ENCODE measurements at regions not wholly inside any gene's neighbourhood (a gene's known extent, or its start where the extent isn't known, plus 50 kb on each side); places are given as distances from the start of the nearest gene placed in this dataset.

GRCh38 chr3:176855213-176855612 lies 342.1 kb downstream of the TBL1XR1 start:
- intact Hi-C loops (cut with DNase I), result no loop called here
- H3K4me1 ChIP-seq, result no peaks in the 10 kb centered on the region
- no peak overlapping the region for H3K27ac ChIP-seq
- H3K36me3 ChIP-seq, result no peaks in the 10 kb centered on the region
- TF ChIP-seq, protein P1, sequence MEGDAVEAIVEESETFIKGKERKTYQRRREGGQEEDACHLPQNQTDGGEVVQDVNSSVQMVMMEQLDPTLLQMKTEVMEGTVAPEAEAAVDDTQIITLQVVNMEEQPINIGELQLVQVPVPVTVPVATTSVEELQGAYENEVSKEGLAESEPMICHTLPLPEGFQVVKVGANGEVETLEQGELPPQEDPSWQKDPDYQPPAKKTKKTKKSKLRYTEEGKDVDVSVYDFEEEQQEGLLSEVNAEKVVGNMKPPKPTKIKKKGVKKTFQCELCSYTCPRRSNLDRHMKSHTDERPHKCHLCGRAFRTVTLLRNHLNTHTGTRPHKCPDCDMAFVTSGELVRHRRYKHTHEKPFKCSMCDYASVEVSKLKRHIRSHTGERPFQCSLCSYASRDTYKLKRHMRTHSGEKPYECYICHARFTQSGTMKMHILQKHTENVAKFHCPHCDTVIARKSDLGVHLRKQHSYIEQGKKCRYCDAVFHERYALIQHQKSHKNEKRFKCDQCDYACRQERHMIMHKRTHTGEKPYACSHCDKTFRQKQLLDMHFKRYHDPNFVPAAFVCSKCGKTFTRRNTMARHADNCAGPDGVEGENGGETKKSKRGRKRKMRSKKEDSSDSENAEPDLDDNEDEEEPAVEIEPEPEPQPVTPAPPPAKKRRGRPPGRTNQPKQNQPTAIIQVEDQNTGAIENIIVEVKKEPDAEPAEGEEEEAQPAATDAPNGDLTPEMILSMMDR (IDR thresholded peaks at IDR 0.05), result no peak
- 55 to 74% methylated on average over 4 of the region's 4 CpGs for WGBS, 2 donors
- H3K9me3 ChIP-seq, result no peaks in the 10 kb centered on the region
- no peaks in the 10 kb centered on the region for H3K27me3 ChIP-seq
- no peak overlapping the region for H3K4me3 ChIP-seq
- DNase-seq (no peak), ATAC-seq (no peak), FAIRE-seq (no peak)

DNA sequence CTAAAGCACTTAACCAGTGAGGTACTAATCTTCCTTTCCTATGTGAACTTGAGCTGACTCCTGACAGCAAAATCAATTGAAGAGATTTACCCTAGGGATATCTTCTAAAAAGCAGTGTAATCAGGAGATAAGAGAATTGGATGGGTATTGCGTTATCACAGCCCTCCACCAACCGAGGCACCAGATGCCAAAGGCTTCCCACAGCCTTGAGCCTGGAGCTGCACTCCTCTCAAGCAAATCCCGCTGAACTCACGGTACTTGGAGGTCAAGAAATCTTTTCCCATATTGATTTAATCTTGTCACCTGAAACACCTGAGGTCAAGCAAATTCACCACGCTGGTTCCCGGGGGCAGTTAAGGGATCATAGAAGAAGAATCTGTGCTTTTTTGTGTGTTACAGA lies 346.8 kb downstream of the TBL1XR1 start:
- FAIRE-seq (no peak), ATAC-seq (no peak), DNase-seq (no peak)
- no peak overlapping the region for H3K4me3 ChIP-seq
- WGBS, 2 donors, result 27 to 29% methylated on average over 6 of the region's 6 CpGs
- no peaks in the 10 kb centered on the region for H3K9me3 ChIP-seq
- no peak overlapping the region for H3K27ac ChIP-seq
- TF ChIP-seq, protein P1 (IDR thresholded peaks at IDR 0.05), result no peak
- no peaks in the 10 kb centered on the region for H3K36me3 ChIP-seq
- intact Hi-C loops (cut with DNase I), result no loop called here
- H3K4me1 ChIP-seq, result no peaks in the 10 kb centered on the region
- H3K27me3 ChIP-seq, result no peaks in the 10 kb centered on the region

- TF ChIP-seq, protein P1 (IDR thresholded peaks at IDR 0.05), result no peak
- WGBS, 2 donors, result 75 to 90% methylated on average over 4 of the region's 4 CpGs
- H3K27me3 ChIP-seq, result no peaks in the 10 kb centered on the region
- FAIRE-seq (no peak), ATAC-seq (no peak), DNase-seq (no peak)
- intact Hi-C loops (cut with DNase I), result no loop called here
- no peak overlapping the region for H3K4me3 ChIP-seq
- H3K36me3 ChIP-seq, result no peaks in the 10 kb centered on the region
- H3K4me1 ChIP-seq, result no peaks in the 10 kb centered on the region
- H3K27ac ChIP-seq, result no peak overlapping the region
- no peaks in the 10 kb centered on the region for H3K9me3 ChIP-seq
These were observed 348.7 kb downstream of the TBL1XR1 start for GRCh38 chr3:176848431-176849214.

- H3K4me3 ChIP-seq, result no peak overlapping the region
- no peaks in the 10 kb centered on the region for H3K27me3 ChIP-seq
- DNase-seq (no peak), FAIRE-seq (no peak), ATAC-seq (no peak)
- intact Hi-C loops (cut with DNase I), result no loop called here
- no peak overlapping the region for H3K27ac ChIP-seq
- 71 to 81% methylated on average over 2 of the region's 2 CpGs for WGBS, 2 donors
- no peaks in the 10 kb centered on the region for H3K36me3 ChIP-seq
- no peaks in the 10 kb centered on the region for H3K9me3 ChIP-seq
- H3K4me1 ChIP-seq, result no peaks in the 10 kb centered on the region
- TF ChIP-seq, protein P1 (IDR thresholded peaks at IDR 0.05), result no peak
These were observed 354.4 kb downstream of the TBL1XR1 start for GRCh38 chr3:176842914-176843313.

DNA sequence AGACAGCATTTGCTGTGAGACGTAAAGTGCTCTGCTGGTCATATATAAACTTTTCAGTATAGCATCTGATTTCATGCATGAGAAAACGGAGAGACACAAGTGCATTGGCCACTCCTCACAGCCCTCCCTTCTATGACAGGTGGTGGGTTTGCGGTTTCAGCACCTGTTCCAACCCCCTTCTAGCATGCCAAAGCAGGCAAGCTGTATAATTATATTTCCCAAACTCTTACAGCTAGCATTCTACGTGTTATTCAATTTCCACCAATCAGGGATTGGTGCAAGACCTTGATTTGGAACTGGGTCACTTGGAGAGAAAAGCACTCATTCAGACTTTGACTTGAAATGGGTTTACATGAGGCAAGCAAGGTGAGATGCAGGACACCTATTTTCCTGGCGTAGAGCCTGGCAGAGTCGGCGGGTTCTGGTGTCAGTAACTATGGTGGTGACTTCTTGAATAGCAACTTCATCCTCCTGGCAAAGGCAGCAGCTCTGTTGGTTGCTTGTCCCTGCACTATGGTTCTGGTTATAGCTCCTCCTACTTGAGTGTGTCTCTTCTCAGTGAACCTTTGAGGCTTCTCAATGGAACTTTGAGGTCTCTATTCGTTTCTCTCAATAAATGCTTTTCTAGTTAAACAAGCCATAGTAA lies 356.5 kb downstream of the TBL1XR1 start:
- no peak overlapping the region for H3K27ac ChIP-seq
- TF ChIP-seq, protein P1 (IDR thresholded peaks at IDR 0.05), result no peak
- ATAC-seq (no peak), FAIRE-seq (no peak), DNase-seq (no peak)
- H3K4me3 ChIP-seq, result no peak overlapping the region
- intact Hi-C loops (cut with DNase I), result no loop called here
- no peaks in the 10 kb centered on the region for H3K36me3 ChIP-seq
- H3K27me3 ChIP-seq, result no peaks in the 10 kb centered on the region
- no peaks in the 10 kb centered on the region for H3K4me1 ChIP-seq
- no peaks in the 10 kb centered on the region for H3K9me3 ChIP-seq
- 81 to 89% methylated on average over 8 of the region's 8 CpGs for WGBS, 2 donors
